HG02571 (cell line): ENCODE measurements at regions not wholly inside any gene's neighbourhood (a gene's known extent, or its start where the extent isn't known, plus 50 kb on each side); places are given as distances from the start of the nearest gene placed in this dataset.

Experiments
- ATAC-seq: cut with Tn5 transposase; IDR thresholded peaks from one replicate; pipeline ENCODE4 v1.9.1; 2021; ENCODE audit warnings: mild to moderate bottlenecking, moderate library complexity; ENCODE audit not compliant: unreplicated experiment

GRCh38 chr10:44301781-44302355, 83.0 kb downstream of the CXCL12 start:
- ATAC-seq = no peak

- peak; percentile 82 for ATAC-seq
These were observed 83.9 kb downstream of the CXCL12 start for GRCh38 chr10:44300666-44301649.

- no peak for ATAC-seq
These were observed 86.2 kb downstream of the CXCL12 start for GRCh38 chr10:44298713-44299112.

- ATAC-seq = no peak
These were observed 86.9 kb downstream of the CXCL12 start for GRCh38 chr10:44297963-44298362.

GRCh38 chr10:44295644-44296241, 89.2 kb downstream of the CXCL12 start:
- no peak for ATAC-seq

- no peak for ATAC-seq
These were observed 90.0 kb downstream of the CXCL12 start for GRCh38 chr10:44294726-44295412.

- no peak for ATAC-seq
These were observed 91.1 kb downstream of the CXCL12 start for GRCh38 chr10:44293842-44294241.

GRCh38 chr10:44293306-44293778, 91.6 kb downstream of the CXCL12 start:
- ATAC-seq = no peak

GRCh38 chr10:44292390-44293002, 92.4 kb downstream of the CXCL12 start:
- no peak for ATAC-seq

- no peak for ATAC-seq
These were observed 93.8 kb downstream of the CXCL12 start for GRCh38 chr10:44291091-44291490.

- no peak for ATAC-seq
These were observed 95.8 kb downstream of the CXCL12 start for GRCh38 chr10:44289125-44289524.

GRCh38 chr10:44287408-44287807, 97.5 kb downstream of the CXCL12 start:
- ATAC-seq = no peak

- no peak for ATAC-seq
These were observed 100.5 kb downstream of the CXCL12 start for GRCh38 chr10:44284198-44285084.

GRCh38 chr10:44282626-44283300, 102.1 kb downstream of the CXCL12 start:
- no peak for ATAC-seq

- no peak for ATAC-seq
These were observed 103.2 kb downstream of the CXCL12 start for GRCh38 chr10:44281662-44282061.

- no peak for ATAC-seq
These were observed 103.7 kb downstream of the CXCL12 start for GRCh38 chr10:44281089-44281613.

- no peak for ATAC-seq
These were observed 104.5 kb downstream of the CXCL12 start for GRCh38 chr10:44280226-44281014.
